Smooth muscle cell (in vitro differentiated cells): ENCODE measurements at regions not wholly inside any gene's neighbourhood (a gene's known extent, or its start where the extent isn't known, plus 50 kb on each side); places are given as distances from the start of the nearest gene placed in this dataset.

ENCODE experiments used
- DNase-seq: peaks from one replicate; lab custom pipeline; 2025; ENCODE audit not compliant: unreplicated experiment; lab: John Stamatoyannopoulos, UW
- H2AFZ ChIP-seq: fragments of 200-600 bp; sonication (generic); 2 replicates; pipeline ENCODE4 v1.6.0; 2016; ENCODE audit warnings: antibody characterized with exemption, low read depth, mild to moderate bottlenecking
- H3F3A ChIP-seq: fragments of 200-600 bp; sonication (generic); 2 replicates; pipeline ENCODE4 v1.6.0; 2017; ENCODE audit warnings: antibody characterized with exemption, low read depth
- H3K27ac ChIP-seq: fragments of 200-600 bp; sonication (generic); 2 replicates; pipeline ENCODE4 v1.5.1; 2016; ENCODE audit warnings: low read depth, mild to moderate bottlenecking
- H3K27me3 ChIP-seq: fragments of 200-600 bp; sonication (generic); 2 replicates; pipeline ENCODE4 v1.6.1; 2016; ENCODE audit warnings: low read depth, mild to moderate bottlenecking
- H3K36me3 ChIP-seq: fragments of 200-600 bp; sonication (generic); 2 replicates; pipeline ENCODE4 v1.5.1; 2016; ENCODE audit warnings: low read depth
- H3K4me1 ChIP-seq: fragments of 200-600 bp; sonication (generic); 2 replicates; pipeline ENCODE4 v1.5.1; 2016; ENCODE audit warnings: low read depth
- H3K4me2 ChIP-seq: fragments of 200-600 bp; sonication (generic); 2 replicates; pipeline ENCODE4 v1.6.0; 2016; ENCODE audit warnings: mild to moderate bottlenecking
- H3K4me3 ChIP-seq: fragments of 200-600 bp; sonication (generic); 2 replicates; pipeline ENCODE4 v1.5.1; 2016; ENCODE audit warnings: mild to moderate bottlenecking
- H3K79me2 ChIP-seq: fragments of 200-600 bp; sonication (generic); 2 replicates; pipeline ENCODE4 v1.6.0; 2016; ENCODE audit warnings: low read depth, mild to moderate bottlenecking
- H3K9ac ChIP-seq: fragments of 200-600 bp; sonication (generic); 2 replicates; pipeline ENCODE4 v1.6.0; 2016; ENCODE audit warnings: low read depth
- H3K9me3 ChIP-seq: fragments of 200-600 bp; sonication (generic); replicated peaks from 2 replicates; pipeline ENCODE4 v1.5.1; 2016; ENCODE audit warnings: low read depth
- H4K20me1 ChIP-seq: fragments of 200-600 bp; sonication (generic); 2 replicates; pipeline ENCODE4 v1.6.0; 2016; ENCODE audit warnings: low read depth
- CTCF ChIP-seq: fragments of 200-600 bp; sonication (generic); IDR thresholded peaks from 2 replicates; pipeline ENCODE4 v1.5.1; 2017; ENCODE audit warnings: borderline replicate concordance, mild to moderate bottlenecking, antibody characterized with exemption; ENCODE audit not compliant: insufficient read depth, poor library complexity, severe bottlenecking
- WGBS: methylation state at CpG from one replicate; pipeline ENCODE4 v1.1.7; 2016; ENCODE audit warnings: low lambda C conversion rate; 5-methylcytosine and 5-hydroxymethylcytosine counted together

GRCh38 chr9:109718861-109719260, 61.1 kb upstream of the PALM2AKAP2 start:
- H3K9me3 ChIP-seq = no peaks in the 10 kb centered on the region
- no peak for DNase-seq
- no peak overlapping the region for H3K4me2 ChIP-seq
- H3K4me3 ChIP-seq = no peak overlapping the region
- no peaks in the 10 kb centered on the region for H3K27me3 ChIP-seq
- TF ChIP-seq CTCF = no peak
- no peaks in the 10 kb centered on the region for H4K20me1 ChIP-seq
- no peak overlapping the region for H2AFZ ChIP-seq
- 93% methylated on average over 3 of the region's 3 CpGs for WGBS
- no peaks in the 10 kb centered on the region for H3F3A ChIP-seq
- no peaks in the 10 kb centered on the region for H3K36me3 ChIP-seq
- H3K79me2 ChIP-seq = no peaks in the 10 kb centered on the region
- H3K27ac ChIP-seq = no peak overlapping the region
- H3K4me1 ChIP-seq = no peaks in the 10 kb centered on the region
- no peak overlapping the region for H3K9ac ChIP-seq

GRCh38 chr9:109721001-109721400, 59.0 kb upstream of the PALM2AKAP2 start:
- no peak for TF ChIP-seq CTCF
- Histone ChIP-seq H3K9ac (no peak overlapping the region), H3K27ac (no peak overlapping the region), H3K36me3 (no peaks in the 10 kb centered on the region), H3K27me3 (no peaks in the 10 kb centered on the region), H3K4me3 (no peak overlapping the region), H4K20me1 (no peaks in the 10 kb centered on the region), H3K79me2 (no peaks in the 10 kb centered on the region), H3K4me2 (no peak overlapping the region), H2AFZ (no peak overlapping the region), H3K9me3 (no peaks in the 10 kb centered on the region), H3K4me1 (no peaks in the 10 kb centered on the region), H3F3A (no peaks in the 10 kb centered on the region)
- no peak for DNase-seq
- 63% methylated on average over 2 of the region's 2 CpGs for WGBS

- H3K4me1 ChIP-seq = no peaks in the 10 kb centered on the region
- no peaks in the 10 kb centered on the region for H3K27me3 ChIP-seq
- no peak for TF ChIP-seq CTCF
- no peaks in the 10 kb centered on the region for H3K36me3 ChIP-seq
- H2AFZ ChIP-seq = no peak overlapping the region
- no peak overlapping the region for H3K27ac ChIP-seq
- H4K20me1 ChIP-seq = no peaks in the 10 kb centered on the region
- no peak overlapping the region for H3K4me2 ChIP-seq
- no peak overlapping the region for H3K9ac ChIP-seq
- DNase-seq = no peak
- H3K4me3 ChIP-seq = no peak overlapping the region
- 97% methylated on average over 1 of the region's 1 CpG for WGBS
- no peaks in the 10 kb centered on the region for H3F3A ChIP-seq
- H3K9me3 ChIP-seq = no peaks in the 10 kb centered on the region
- H3K79me2 ChIP-seq = no peaks in the 10 kb centered on the region
These were observed 58.0 kb upstream of the PALM2AKAP2 start for GRCh38 chr9:109722007-109722406.

GRCh38 chr9:109723781-109724180, 56.2 kb upstream of the PALM2AKAP2 start:
- DNase-seq = no peak
- no peaks in the 10 kb centered on the region for H3K79me2 ChIP-seq
- H3K9ac ChIP-seq = no peak overlapping the region
- H3K27me3 ChIP-seq = no peaks in the 10 kb centered on the region
- H3K4me3 ChIP-seq = no peak overlapping the region
- H3K36me3 ChIP-seq = no peaks in the 10 kb centered on the region
- no peaks in the 10 kb centered on the region for H3K9me3 ChIP-seq
- H3K4me2 ChIP-seq = no peak overlapping the region
- H2AFZ ChIP-seq = no peak overlapping the region
- WGBS = 87% methylated on average over 2 of the region's 2 CpGs
- H3K27ac ChIP-seq = no peak overlapping the region
- no peaks in the 10 kb centered on the region for H3F3A ChIP-seq
- no peaks in the 10 kb centered on the region for H4K20me1 ChIP-seq
- no peaks in the 10 kb centered on the region for H3K4me1 ChIP-seq
- TF ChIP-seq CTCF = no peak
